Spinal cord (tissue), 9 donors: ENCODE measurements at regions not wholly inside any gene's neighbourhood (a gene's known extent, or its start where the extent isn't known, plus 50 kb on each side); places are given as distances from the start of the nearest gene placed in this dataset.

ENCODE experiments used
- DNase-seq, 6 donors: peaks; one replicate each; pipeline versions ENCODE4 v3.0.0 to v3.0.0-alpha.2; 2013 to 2015; ENCODE audit warnings: low spot score in 6 of 6, low read depth in 4 of 6
- H3K27ac ChIP-seq: one replicate; pipeline ENCODE4 v1.5.1; 2013; ENCODE audit warnings: low read depth, low read length, control low read depth
- H3K27me3 ChIP-seq: one replicate; pipeline ENCODE4 v1.6.1; 2013; ENCODE audit warnings: low read length; ENCODE audit not compliant: control insufficient read depth, insufficient read depth
- H3K36me3 ChIP-seq: one replicate; pipeline ENCODE4 v1.6.1; 2013; ENCODE audit warnings: low read length; ENCODE audit not compliant: control insufficient read depth, insufficient read depth
- H3K4me1 ChIP-seq: one replicate; pipeline ENCODE4 v1.6.1; 2013; ENCODE audit warnings: low read length; ENCODE audit not compliant: control insufficient read depth, insufficient read depth
- H3K4me3 ChIP-seq: one replicate; pipeline ENCODE4 v1.5.1; 2013; ENCODE audit warnings: low read depth, low read length, control low read depth
- H3K9me3 ChIP-seq: one replicate; pipeline ENCODE4 v1.6.1; 2013; ENCODE audit warnings: low read length; ENCODE audit not compliant: control insufficient read depth, insufficient read depth
- WGBS: methylation state at CpG from one replicate; pipeline ENCODE4 v1.1.5; 2013; ENCODE audit warnings: missing lambda C conversion rate; ENCODE audit not compliant: insufficient coverage; 5-methylcytosine and 5-hydroxymethylcytosine counted together
- donor health status: healthy.

GRCh38 chr3:10717756-10718155 is 98.3 kb upstream of the SLC6A11 start:
- Histone ChIP-seq H3K36me3 (no peaks in the 10 kb centered on the region), H3K9me3 (peaks cover 5% of the 10 kb centered on the region), H3K4me3 (no peak overlapping the region), H3K27me3 (no peaks in the 10 kb centered on the region), H3K4me1 (peaks cover under 1% of the 10 kb centered on the region), H3K27ac (no peak overlapping the region)
- WGBS, result 92% methylated on average over 3 of the region's 4 CpGs
- no peak for DNase-seq

GRCh38 chr3:10721101-10721500 is 94.9 kb upstream of the SLC6A11 start:
- H3K4me3 ChIP-seq, result no peak overlapping the region
- H3K9me3 ChIP-seq, result no peaks in the 10 kb centered on the region
- WGBS, result 66% methylated on average over 4 of the region's 5 CpGs
- H3K36me3 ChIP-seq, result no peaks in the 10 kb centered on the region
- DNase-seq, result no peak
- H3K27ac ChIP-seq, result no peak overlapping the region
- no peaks in the 10 kb centered on the region for H3K27me3 ChIP-seq
- H3K4me1 ChIP-seq, result peaks cover 9% of the 10 kb centered on the region

- H3K4me3 ChIP-seq, result no peak overlapping the region
- H3K27ac ChIP-seq, result no peak overlapping the region
- H3K9me3 ChIP-seq, result no peaks in the 10 kb centered on the region
- 52% methylated on average over 2 of the region's 6 CpGs for WGBS
- peaks cover 9% of the 10 kb centered on the region for H3K4me1 ChIP-seq
- no peaks in the 10 kb centered on the region for H3K27me3 ChIP-seq
- peak in 2 of 6 donors; percentile 63 to 78 for DNase-seq
- H3K36me3 ChIP-seq, result no peaks in the 10 kb centered on the region
Measured at GRCh38 chr3:10722911-10723310, 93.1 kb upstream of the SLC6A11 start.

- no peak overlapping the region for H3K27ac ChIP-seq
- H3K27me3 ChIP-seq, result no peaks in the 10 kb centered on the region
- no peaks in the 10 kb centered on the region for H3K9me3 ChIP-seq
- DNase-seq, result no peak
- H3K4me1 ChIP-seq, result peaks cover 9% of the 10 kb centered on the region
- WGBS, result 80% methylated on average over 5 of the region's 6 CpGs
- no peaks in the 10 kb centered on the region for H3K36me3 ChIP-seq
- H3K4me3 ChIP-seq, result no peak overlapping the region
Measured at GRCh38 chr3:10723991-10724390, 92.0 kb upstream of the SLC6A11 start.

GRCh38 chr3:10725067-10725466 is 91.0 kb upstream of the SLC6A11 start:
- WGBS, result 42% methylated on average over 1 of the region's 1 CpG
- no peak overlapping the region for H3K27ac ChIP-seq

GRCh38 chr3:10725846-10726245 is 90.2 kb upstream of the SLC6A11 start:
- H3K4me3 ChIP-seq, result no peak overlapping the region
- peaks cover 9% of the 10 kb centered on the region for H3K4me1 ChIP-seq
- H3K9me3 ChIP-seq, result no peaks in the 10 kb centered on the region
- H3K36me3 ChIP-seq, result no peaks in the 10 kb centered on the region
- DNase-seq, result no peak
- H3K27me3 ChIP-seq, result no peaks in the 10 kb centered on the region
- no peak overlapping the region for H3K27ac ChIP-seq
- 81% methylated on average over 3 of the region's 5 CpGs for WGBS

More at GRCh38 chr3:10725067-10725466, 91.0 kb upstream of the SLC6A11 start:
- Histone ChIP-seq H3K27me3 (no peaks in the 10 kb centered on the region), H3K4me3 (no peak overlapping the region), H3K4me1 (peaks cover 9% of the 10 kb centered on the region), H3K9me3 (no peaks in the 10 kb centered on the region), H3K36me3 (no peaks in the 10 kb centered on the region)
- DNase-seq, result no peak

GRCh38 chr3:10726787-10727186 is 89.2 kb upstream of the SLC6A11 start:
- Histone ChIP-seq H3K27ac (no peak overlapping the region), H3K27me3 (no peaks in the 10 kb centered on the region), H3K36me3 (no peaks in the 10 kb centered on the region), H3K4me1 (peaks cover 9% of the 10 kb centered on the region), H3K9me3 (no peaks in the 10 kb centered on the region), H3K4me3 (no peak overlapping the region)
- DNase-seq, result no peak
- 67% methylated on average over 1 of the region's 1 CpG for WGBS

GRCh38 chr3:10729439-10729838 is 86.6 kb upstream of the SLC6A11 start:
- H3K4me1 ChIP-seq, result no peaks in the 10 kb centered on the region
- no peak overlapping the region for H3K4me3 ChIP-seq
- no peak overlapping the region for H3K27ac ChIP-seq
- no peaks in the 10 kb centered on the region for H3K36me3 ChIP-seq
- peaks cover 3% of the 10 kb centered on the region for H3K9me3 ChIP-seq
- WGBS, result 60% methylated on average over 1 of the region's 2 CpGs
- DNase-seq, result no peak
- H3K27me3 ChIP-seq, result no peaks in the 10 kb centered on the region

GRCh38 chr3:10732292-10732691 is 83.7 kb upstream of the SLC6A11 start:
- H3K9me3 ChIP-seq, result peaks cover 3% of the 10 kb centered on the region
- H3K4me1 ChIP-seq, result no peaks in the 10 kb centered on the region
- no peaks in the 10 kb centered on the region for H3K27me3 ChIP-seq
- no peak overlapping the region for H3K4me3 ChIP-seq
- no peaks in the 10 kb centered on the region for H3K36me3 ChIP-seq
- no peak overlapping the region for H3K27ac ChIP-seq
- DNase-seq, result no peak

GRCh38 chr3:10733297-10733696 is 82.7 kb upstream of the SLC6A11 start:
- Histone ChIP-seq H3K4me3 (no peak overlapping the region), H3K4me1 (no peaks in the 10 kb centered on the region), H3K27me3 (peaks cover 7% of the 10 kb centered on the region), H3K36me3 (no peaks in the 10 kb centered on the region), H3K9me3 (peaks cover 3% of the 10 kb centered on the region), H3K27ac (no peak overlapping the region)
- DNase-seq, result no peak
